ENCODE measurements at regions not wholly inside any gene's neighbourhood (a gene's known extent, or its start where the extent isn't known, plus 50 kb on each side); places are given as distances from the start of the nearest gene placed in this dataset.

- TF ChIP-seq CTCF (IDR thresholded peaks at IDR 0.05) (no peak), POLR2A (IDR thresholded peaks at IDR 0.05) (no peak)
These were observed 170.4 kb upstream of the CDH6 start for GRCh38 chr5:31023105-31023504.

Measured in Peyer's patch (tissue), 4 donors.